ENCODE measurements at regions not wholly inside any gene's neighbourhood (a gene's known extent, or its start where the extent isn't known, plus 50 kb on each side); places are given as distances from the start of the nearest gene placed in this dataset.
"Not testable (repeated sequence)": the region's sequence is repeated elsewhere in the genome, so short reads cannot be mapped to it uniquely, and the experiment has no call there.

GRCh38 chr6:126650931-126651330 lies 311.0 kb downstream of the CENPW start:
- Histone ChIP-seq H3K4me3 (ENCODE audit: insufficient read depth, low read depth, low read length) (no peak overlapping the region), H3K36me3 (replicated peaks; ENCODE audit: control insufficient read depth, insufficient read depth, low read length) (no peaks in the 10 kb centered on the region), H3K27me3 (ENCODE audit: control insufficient read depth, insufficient read depth, low read length) (no peaks in the 10 kb centered on the region)
- DNase-seq = no peak

GRCh38 chr6:126657561-126658175 lies 317.8 kb downstream of the CENPW start:
- DNase-seq = peak; percentile 27
- Histone ChIP-seq H3K27me3 (ENCODE audit: control insufficient read depth, insufficient read depth, low read length) (no peaks in the 10 kb centered on the region), H3K36me3 (replicated peaks; ENCODE audit: control insufficient read depth, insufficient read depth, low read length) (no peaks in the 10 kb centered on the region), H3K4me3 (ENCODE audit: insufficient read depth, low read depth, low read length) (no peak overlapping the region)

GRCh38 chr6:126660376-126660775 lies 320.5 kb downstream of the CENPW start:
- H3K4me3 ChIP-seq (ENCODE audit: insufficient read depth, low read depth, low read length) = no peak overlapping the region
- H3K36me3 ChIP-seq (replicated peaks; ENCODE audit: control insufficient read depth, insufficient read depth, low read length) = no peaks in the 10 kb centered on the region
- H3K27me3 ChIP-seq (ENCODE audit: control insufficient read depth, insufficient read depth, low read length) = no peaks in the 10 kb centered on the region
- no peak for DNase-seq

GRCh38 chr6:126661646-126662045 lies 321.7 kb downstream of the CENPW start:
- H3K4me3 ChIP-seq (ENCODE audit: insufficient read depth, low read depth, low read length) = no peak overlapping the region

GRCh38 chr6:126662966-126663365 lies 323.1 kb downstream of the CENPW start:
- DNase-seq = no peak
- Histone ChIP-seq H3K27me3 (ENCODE audit: control insufficient read depth, insufficient read depth, low read length) (no peaks in the 10 kb centered on the region), H3K4me3 (ENCODE audit: insufficient read depth, low read depth, low read length) (no peak overlapping the region), H3K36me3 (replicated peaks; ENCODE audit: control insufficient read depth, insufficient read depth, low read length) (no peaks in the 10 kb centered on the region)

More at GRCh38 chr6:126661646-126662045, 321.7 kb downstream of the CENPW start:
- Histone ChIP-seq H3K36me3 (replicated peaks; ENCODE audit: control insufficient read depth, insufficient read depth, low read length) (no peaks in the 10 kb centered on the region), H3K27me3 (ENCODE audit: control insufficient read depth, insufficient read depth, low read length) (no peaks in the 10 kb centered on the region)
- no peak for DNase-seq

GRCh38 chr6:126664271-126664670 lies 324.4 kb downstream of the CENPW start:
- DNase-seq = no peak
- no peaks in the 10 kb centered on the region for H3K27me3 ChIP-seq (ENCODE audit: control insufficient read depth, insufficient read depth, low read length)
- no peak overlapping the region for H3K4me3 ChIP-seq (ENCODE audit: insufficient read depth, low read depth, low read length)
- no peaks in the 10 kb centered on the region for H3K36me3 ChIP-seq (replicated peaks; ENCODE audit: control insufficient read depth, insufficient read depth, low read length)

- H3K4me3 ChIP-seq (ENCODE audit: insufficient read depth, low read depth, low read length) = no peak overlapping the region
- no peaks in the 10 kb centered on the region for H3K36me3 ChIP-seq (replicated peaks; ENCODE audit: control insufficient read depth, insufficient read depth, low read length)
- no peaks in the 10 kb centered on the region for H3K27me3 ChIP-seq (ENCODE audit: control insufficient read depth, insufficient read depth, low read length)
- no peak for DNase-seq
Observed at GRCh38 chr6:126665551-126665950, 325.6 kb downstream of the CENPW start.

GRCh38 chr6:126667071-126667470 lies 327.2 kb downstream of the CENPW start:
- H3K4me3 ChIP-seq (ENCODE audit: insufficient read depth, low read depth, low read length) = no peak overlapping the region
- no peaks in the 10 kb centered on the region for H3K36me3 ChIP-seq (replicated peaks; ENCODE audit: control insufficient read depth, insufficient read depth, low read length)
- H3K27me3 ChIP-seq (ENCODE audit: control insufficient read depth, insufficient read depth, low read length) = no peaks in the 10 kb centered on the region
- no peak for DNase-seq

GRCh38 chr6:126667728-126668127 lies 327.8 kb downstream of the CENPW start:
- no peak for DNase-seq
- Histone ChIP-seq H3K36me3 (replicated peaks; ENCODE audit: control insufficient read depth, insufficient read depth, low read length) (no peaks in the 10 kb centered on the region), H3K4me3 (ENCODE audit: insufficient read depth, low read depth, low read length) (no peak overlapping the region), H3K27me3 (ENCODE audit: control insufficient read depth, insufficient read depth, low read length) (no peaks in the 10 kb centered on the region)

GRCh38 chr6:126672649-126673048 lies 332.7 kb downstream of the CENPW start:
- H3K27me3 ChIP-seq (ENCODE audit: control insufficient read depth, insufficient read depth, low read length) = no peaks in the 10 kb centered on the region
- no peak for DNase-seq
- H3K36me3 ChIP-seq (replicated peaks; ENCODE audit: control insufficient read depth, insufficient read depth, low read length) = no peaks in the 10 kb centered on the region
- H3K4me3 ChIP-seq (ENCODE audit: insufficient read depth, low read depth, low read length) = no peak overlapping the region

GRCh38 chr6:126673749-126674148 lies 333.8 kb downstream of the CENPW start:
- H3K4me3 ChIP-seq (ENCODE audit: insufficient read depth, low read depth, low read length); H3K36me3 ChIP-seq (replicated peaks; ENCODE audit: control insufficient read depth, insufficient read depth, low read length): not testable (repeated sequence)

GRCh38 chr6:126682440-126682839 lies 342.5 kb downstream of the CENPW start:
- no peak overlapping the region for H3K4me3 ChIP-seq (ENCODE audit: insufficient read depth, low read depth, low read length)
- no peaks in the 10 kb centered on the region for H3K27me3 ChIP-seq (ENCODE audit: control insufficient read depth, insufficient read depth, low read length)
- DNase-seq = no peak
- H3K36me3 ChIP-seq (replicated peaks; ENCODE audit: control insufficient read depth, insufficient read depth, low read length) = no peaks in the 10 kb centered on the region

More at GRCh38 chr6:126673749-126674148, 333.8 kb downstream of the CENPW start:
- DNase-seq; H3K27me3 ChIP-seq (ENCODE audit: control insufficient read depth, insufficient read depth, low read length): not testable (repeated sequence)

- Histone ChIP-seq H3K27me3 (ENCODE audit: control insufficient read depth, insufficient read depth, low read length) (no peaks in the 10 kb centered on the region), H3K4me3 (ENCODE audit: insufficient read depth, low read depth, low read length) (no peak overlapping the region), H3K36me3 (replicated peaks; ENCODE audit: control insufficient read depth, insufficient read depth, low read length) (no peaks in the 10 kb centered on the region)
- DNase-seq = no peak
Observed at GRCh38 chr6:126685182-126685581, 345.3 kb downstream of the CENPW start.

- Histone ChIP-seq H3K36me3 (replicated peaks; ENCODE audit: control insufficient read depth, insufficient read depth, low read length) (no peaks in the 10 kb centered on the region), H3K27me3 (ENCODE audit: control insufficient read depth, insufficient read depth, low read length) (no peaks in the 10 kb centered on the region), H3K4me3 (ENCODE audit: insufficient read depth, low read depth, low read length) (no peak overlapping the region)
- no peak for DNase-seq
Observed at GRCh38 chr6:126696921-126697693, 357.2 kb downstream of the CENPW start.

GRCh38 chr6:126698732-126699240 lies 358.9 kb downstream of the CENPW start:
- no peaks in the 10 kb centered on the region for H3K36me3 ChIP-seq (replicated peaks; ENCODE audit: control insufficient read depth, insufficient read depth, low read length)
- no peak overlapping the region for H3K4me3 ChIP-seq (ENCODE audit: insufficient read depth, low read depth, low read length)
- no peaks in the 10 kb centered on the region for H3K27me3 ChIP-seq (ENCODE audit: control insufficient read depth, insufficient read depth, low read length)
- DNase-seq = no peak

Data from H7 (cell line).